ENCODE measurements at regions not wholly inside any gene's neighbourhood (a gene's known extent, or its start where the extent isn't known, plus 50 kb on each side); places are given as distances from the start of the nearest gene placed in this dataset.

DNA sequence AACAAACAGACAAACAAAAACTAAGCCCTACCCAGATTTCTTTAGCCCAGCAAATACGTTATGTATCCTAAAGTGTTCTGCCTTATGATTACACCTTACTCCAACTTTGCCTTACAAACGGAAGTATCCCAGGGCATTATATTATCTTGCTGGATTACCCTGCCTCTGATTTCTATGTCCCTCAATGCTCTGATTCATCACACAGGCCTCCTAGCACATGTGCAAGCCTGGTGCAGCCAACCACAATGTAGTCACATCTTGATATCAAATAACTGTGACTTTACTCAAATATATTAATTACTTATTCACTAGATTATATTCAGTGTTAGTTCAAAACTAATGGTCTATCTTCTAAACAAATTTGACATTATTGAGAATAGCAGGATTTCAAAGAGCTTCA, 598.6 kb downstream of the TBC1D32 start:
- TF ChIP-seq, protein P1, sequence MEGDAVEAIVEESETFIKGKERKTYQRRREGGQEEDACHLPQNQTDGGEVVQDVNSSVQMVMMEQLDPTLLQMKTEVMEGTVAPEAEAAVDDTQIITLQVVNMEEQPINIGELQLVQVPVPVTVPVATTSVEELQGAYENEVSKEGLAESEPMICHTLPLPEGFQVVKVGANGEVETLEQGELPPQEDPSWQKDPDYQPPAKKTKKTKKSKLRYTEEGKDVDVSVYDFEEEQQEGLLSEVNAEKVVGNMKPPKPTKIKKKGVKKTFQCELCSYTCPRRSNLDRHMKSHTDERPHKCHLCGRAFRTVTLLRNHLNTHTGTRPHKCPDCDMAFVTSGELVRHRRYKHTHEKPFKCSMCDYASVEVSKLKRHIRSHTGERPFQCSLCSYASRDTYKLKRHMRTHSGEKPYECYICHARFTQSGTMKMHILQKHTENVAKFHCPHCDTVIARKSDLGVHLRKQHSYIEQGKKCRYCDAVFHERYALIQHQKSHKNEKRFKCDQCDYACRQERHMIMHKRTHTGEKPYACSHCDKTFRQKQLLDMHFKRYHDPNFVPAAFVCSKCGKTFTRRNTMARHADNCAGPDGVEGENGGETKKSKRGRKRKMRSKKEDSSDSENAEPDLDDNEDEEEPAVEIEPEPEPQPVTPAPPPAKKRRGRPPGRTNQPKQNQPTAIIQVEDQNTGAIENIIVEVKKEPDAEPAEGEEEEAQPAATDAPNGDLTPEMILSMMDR (IDR thresholded peaks at IDR 0.05) = no peak
- TF ChIP-seq POLR2A (IDR thresholded peaks at IDR 0.05) = no peak
